Mesothelial cell of epicardium (in vitro differentiated cells): ENCODE measurements at regions not wholly inside any gene's neighbourhood (a gene's known extent, or its start where the extent isn't known, plus 50 kb on each side); places are given as distances from the start of the nearest gene placed in this dataset.
A peak's percentile ranks its signal among the peaks of the same experiment; 100 is the strongest.

Experiments used
- DNase-seq, 2 experiments: peaks; one replicate each; pipeline ENCODE4 v3.0.0; 2021; ENCODE audit warnings: low spot score in 2 of 2; ENCODE audit not compliant: unreplicated experiment in 2 of 2
- H3K27ac Mint-ChIP-seq: 2 replicates; pipeline ENCODE4 v1.8.0; 2021; ENCODE audit warnings: mixed read lengths
- H3K27me3 Mint-ChIP-seq: 2 replicates; pipeline ENCODE4 v1.8.0; 2021; ENCODE audit warnings: low read depth, mixed read lengths
- H3K36me3 Mint-ChIP-seq: 2 replicates; pipeline ENCODE4 v1.8.0; 2021; ENCODE audit warnings: mixed read lengths
- H3K4me1 Mint-ChIP-seq: 2 replicates; pipeline ENCODE4 v1.8.0; 2021; ENCODE audit warnings: mixed read lengths
- H3K4me3 Mint-ChIP-seq: 2 replicates; pipeline ENCODE4 v1.8.0; 2021; ENCODE audit warnings: mild to moderate bottlenecking, moderate library complexity, mixed read lengths
- H3K9me3 Mint-ChIP-seq: 2 replicates; pipeline ENCODE4 v1.8.0; 2021; ENCODE audit warnings: mixed read lengths
- TF ChIP-seq, protein P1 (sequence below): fragments of 200-600 bp; sonication (generic); IDR thresholded peaks from one replicate; pipeline ENCODE4 v1.5.0; 2021; ENCODE audit warnings: antibody characterized with exemption; ENCODE audit not compliant: unreplicated experiment

DNA sequence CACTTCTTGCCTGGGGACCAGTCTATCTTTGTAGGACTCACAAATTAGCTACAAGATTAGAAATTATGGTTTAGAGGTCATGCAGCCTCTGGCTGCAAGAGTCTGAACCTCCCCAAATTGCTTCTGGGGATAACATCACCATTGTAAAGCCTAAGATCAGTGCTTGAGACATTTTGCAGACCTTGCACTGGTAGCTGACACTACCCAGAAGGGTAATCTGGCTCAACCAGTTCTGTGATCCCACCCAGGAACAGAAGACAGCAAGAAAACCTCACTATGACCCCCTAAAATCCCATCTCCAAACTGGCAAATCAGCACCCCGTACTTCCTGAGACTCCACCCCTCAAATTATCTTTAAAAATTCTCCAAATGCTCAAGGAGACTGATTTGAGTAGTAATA, 58.2 kb upstream of the CDK13 start:
- peak overlapping the region; percentile 79 for H3K27ac Mint-ChIP-seq

DNA sequence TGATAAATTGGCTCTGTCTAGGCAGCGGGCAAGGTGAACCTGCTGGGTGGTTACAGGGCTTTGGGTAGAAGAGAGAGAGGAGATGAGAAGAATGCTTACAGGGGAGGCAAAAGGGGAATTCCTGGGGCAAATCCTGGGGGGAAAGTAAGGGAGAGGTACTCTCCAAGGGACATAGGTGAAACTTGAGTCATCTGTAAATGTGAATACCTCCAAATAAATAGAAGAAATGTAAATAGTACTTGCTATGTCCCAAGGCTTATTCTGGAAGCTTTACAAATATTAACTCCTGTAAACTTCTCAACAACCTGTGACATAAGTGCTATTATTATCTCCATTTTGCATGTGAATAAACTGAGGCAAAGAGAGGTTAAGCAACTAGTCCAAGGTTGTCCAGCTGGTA, 57.7 kb upstream of the CDK13 start:
- Mint-ChIP-seq H3K27me3 (peaks cover 1% of the 10 kb centered on the region), H3K9me3 (no peaks in the 10 kb centered on the region), H3K36me3 (no peaks in the 10 kb centered on the region), H3K4me1 (peaks cover 42% of the 10 kb centered on the region), H3K27ac (peak overlapping the region; percentile 79), H3K4me3 (no peak overlapping the region)
- TF ChIP-seq, protein P1, sequence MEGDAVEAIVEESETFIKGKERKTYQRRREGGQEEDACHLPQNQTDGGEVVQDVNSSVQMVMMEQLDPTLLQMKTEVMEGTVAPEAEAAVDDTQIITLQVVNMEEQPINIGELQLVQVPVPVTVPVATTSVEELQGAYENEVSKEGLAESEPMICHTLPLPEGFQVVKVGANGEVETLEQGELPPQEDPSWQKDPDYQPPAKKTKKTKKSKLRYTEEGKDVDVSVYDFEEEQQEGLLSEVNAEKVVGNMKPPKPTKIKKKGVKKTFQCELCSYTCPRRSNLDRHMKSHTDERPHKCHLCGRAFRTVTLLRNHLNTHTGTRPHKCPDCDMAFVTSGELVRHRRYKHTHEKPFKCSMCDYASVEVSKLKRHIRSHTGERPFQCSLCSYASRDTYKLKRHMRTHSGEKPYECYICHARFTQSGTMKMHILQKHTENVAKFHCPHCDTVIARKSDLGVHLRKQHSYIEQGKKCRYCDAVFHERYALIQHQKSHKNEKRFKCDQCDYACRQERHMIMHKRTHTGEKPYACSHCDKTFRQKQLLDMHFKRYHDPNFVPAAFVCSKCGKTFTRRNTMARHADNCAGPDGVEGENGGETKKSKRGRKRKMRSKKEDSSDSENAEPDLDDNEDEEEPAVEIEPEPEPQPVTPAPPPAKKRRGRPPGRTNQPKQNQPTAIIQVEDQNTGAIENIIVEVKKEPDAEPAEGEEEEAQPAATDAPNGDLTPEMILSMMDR: no peak
- no peak for DNase-seq

More for the DNA sequence above, 58.2 kb upstream of the CDK13 start:
- Mint-ChIP-seq H3K27me3 (peaks cover 1% of the 10 kb centered on the region), H3K9me3 (no peaks in the 10 kb centered on the region), H3K4me3 (no peak overlapping the region), H3K4me1 (peaks cover 42% of the 10 kb centered on the region), H3K36me3 (no peaks in the 10 kb centered on the region)
- TF ChIP-seq, protein P1: no peak
- no peak for DNase-seq

DNA sequence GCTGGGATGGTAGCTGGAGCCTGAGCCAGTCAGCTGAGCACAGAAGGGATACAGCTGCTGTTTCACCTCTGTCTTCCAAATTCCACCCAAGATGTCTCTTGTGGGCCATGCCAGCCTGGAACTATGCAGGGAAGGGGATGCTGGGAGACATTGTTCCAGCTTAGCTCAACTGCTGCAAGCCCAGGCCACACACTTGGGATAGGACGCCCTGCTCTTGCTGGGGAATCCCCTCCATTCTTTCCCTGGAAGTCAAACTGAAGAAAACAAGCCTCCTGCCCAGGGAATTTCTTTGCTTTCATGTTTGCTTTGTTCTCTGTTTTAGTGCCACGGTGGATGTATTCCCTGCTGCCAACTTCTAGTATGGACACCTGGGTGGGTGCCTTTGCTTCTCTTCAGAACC, 55.2 kb upstream of the CDK13 start:
- peaks cover 25% of the 10 kb centered on the region for H3K4me1 Mint-ChIP-seq

GRCh38 chr7:39896840-39897239, 53.2 kb upstream of the CDK13 start:
- peaks cover 18% of the 10 kb centered on the region for H3K4me1 Mint-ChIP-seq
- DNase-seq: no peak
- H3K4me3 Mint-ChIP-seq: no peak overlapping the region
- no peaks in the 10 kb centered on the region for H3K36me3 Mint-ChIP-seq
- no peak overlapping the region for H3K27ac Mint-ChIP-seq
- TF ChIP-seq, protein P1: no peak
- H3K27me3 Mint-ChIP-seq: peaks cover 7% of the 10 kb centered on the region
- H3K9me3 Mint-ChIP-seq: peaks cover 6% of the 10 kb centered on the region

More for the DNA sequence above, 55.2 kb upstream of the CDK13 start:
- H3K4me3 Mint-ChIP-seq: no peak overlapping the region
- H3K36me3 Mint-ChIP-seq: no peaks in the 10 kb centered on the region
- peaks cover 5% of the 10 kb centered on the region for H3K27me3 Mint-ChIP-seq
- H3K9me3 Mint-ChIP-seq: no peaks in the 10 kb centered on the region
- TF ChIP-seq, protein P1: no peak
- no peak for DNase-seq
- H3K27ac Mint-ChIP-seq: no peak overlapping the region

DNA sequence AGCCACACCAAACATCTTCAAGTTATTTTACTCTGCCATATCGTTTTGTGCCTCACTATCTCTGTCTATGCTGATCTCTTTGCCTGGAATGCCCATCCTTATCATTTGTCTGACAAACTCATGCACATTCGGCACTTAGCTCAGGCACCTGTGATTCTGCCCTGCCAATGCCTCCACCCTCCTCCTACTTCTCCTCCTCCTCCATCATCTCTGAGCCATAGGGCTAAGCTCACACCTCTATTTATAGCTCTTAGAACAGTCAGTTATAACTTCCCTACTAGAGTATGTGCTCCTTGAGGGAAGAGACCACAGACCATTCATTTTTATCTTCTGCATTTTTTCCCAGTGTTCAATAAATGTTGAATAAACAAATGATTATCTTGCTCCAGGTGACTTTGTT, 51.2 kb upstream of the CDK13 start:
- Mint-ChIP-seq H3K27ac (no peak overlapping the region), H3K4me3 (no peak overlapping the region), H3K4me1 (peaks cover 5% of the 10 kb centered on the region), H3K27me3 (peaks cover 7% of the 10 kb centered on the region), H3K36me3 (no peaks in the 10 kb centered on the region), H3K9me3 (peaks cover 6% of the 10 kb centered on the region)
- DNase-seq: no peak
- TF ChIP-seq, protein P1: no peak
